A673 (cell line): ENCODE measurements at regions not wholly inside any gene's neighbourhood (a gene's known extent, or its start where the extent isn't known, plus 50 kb on each side); places are given as distances from the start of the nearest gene placed in this dataset.
A peak's percentile ranks its signal among the peaks of the same experiment; 100 is the strongest.

Experiments used
- BruUV-seq: library from RNA; stranded (reverse); fragments of 400-500 nt; replicated peaks from 2 replicates; lab custom pipeline; 2021; lab: Mats Ljungman, UMichigan
- CTCF ChIA-PET: fragments of 300-600 bp; sonication (Branson Sonifier 250); formaldehyde crosslinking; loops from one replicate; lab custom pipeline; 2022; ENCODE audit warnings: antibody characterized with exemption; lab: Charles Lee
- POLR2A ChIA-PET: fragments of 300-600 bp; sonication (Branson Sonifier 250); formaldehyde crosslinking; loops from one replicate; lab custom pipeline; 2022; ENCODE audit warnings: antibody characterized with exemption; ENCODE audit not compliant: low non-redundant PET; lab: Charles Lee
- DNase-seq: peaks from one replicate; pipeline ENCODE4 v3.0.0-alpha.2; 2015; ENCODE audit warnings: low spot score
- H3K27ac ChIP-seq: fragments of 200-600 bp; sonication (generic); 2 replicates; pipeline ENCODE4 v1.5.1; 2016; ENCODE audit warnings: mixed run types, low read depth, mild to moderate bottlenecking, mixed read lengths, antibody characterized with exemption, low read length; ENCODE audit not compliant: poor library complexity, severe bottlenecking
- H3K27me3 ChIP-seq: fragments of 200-600 bp; sonication (generic); replicated peaks from 2 replicates; pipeline ENCODE4 v1.6.1; 2017; ENCODE audit warnings: mixed run types, low read depth, mild to moderate bottlenecking, mixed read lengths, antibody characterized with exemption, low read length; ENCODE audit not compliant: insufficient read depth, poor library complexity
- H3K36me3 ChIP-seq: fragments of 200-600 bp; sonication (generic); 2 replicates; pipeline ENCODE4 v1.6.1; 2016; ENCODE audit warnings: mixed run types, mild to moderate bottlenecking, mixed read lengths, antibody characterized with exemption, low read length; ENCODE audit not compliant: insufficient read depth, poor library complexity, severe bottlenecking
- H3K4me1 ChIP-seq: fragments of 200-600 bp; sonication (generic); 2 replicates; pipeline ENCODE4 v1.6.1; 2017; ENCODE audit warnings: mixed run types, mild to moderate bottlenecking, mixed read lengths, antibody characterized with exemption, low read length; ENCODE audit not compliant: insufficient read depth, poor library complexity, severe bottlenecking
- H3K4me3 ChIP-seq: fragments of 200-600 bp; sonication (generic); 2 replicates; pipeline ENCODE4 v1.5.1; 2016; ENCODE audit warnings: low read depth, mixed run types, mild to moderate bottlenecking, mixed read lengths, low read length; ENCODE audit not compliant: poor library complexity, severe bottlenecking
- H3K9me3 ChIP-seq: fragments of 200-600 bp; sonication (generic); 2 replicates; pipeline ENCODE4 v1.6.1; 2016; ENCODE audit warnings: mixed run types, low read depth, mild to moderate bottlenecking, mixed read lengths, antibody characterized with exemption, low read length; ENCODE audit not compliant: poor library complexity, severe bottlenecking
- EZH2 ChIP-seq: fragments of 200-600 bp; sonication (generic); IDR thresholded peaks from 2 replicates; pipeline ENCODE4 v1.6.1; 2017; ENCODE audit warnings: borderline replicate concordance, low read depth, mild to moderate bottlenecking, mixed read lengths, antibody characterized with exemption, low read length; ENCODE audit not compliant: poor library complexity, severe bottlenecking
- intact Hi-C: fragments of 100-400 bp; cut with micrococcal nuclease; formaldehyde crosslinking; loops from one replicate; pipeline ENCODE4 v1.10.0; 2022; ENCODE audit not compliant: unreplicated experiment
- TF ChIP-seq, protein P1 (sequence below): fragments of 300-800, 200-600 bp; sonication (generic); conservative IDR thresholded peaks from 2 replicates; pipeline ENCODE4 v1.5.1; 2017; ENCODE audit warnings: low read depth, mild to moderate bottlenecking, antibody characterized with exemption, low read length, moderate library complexity, mixed read lengths

DNA sequence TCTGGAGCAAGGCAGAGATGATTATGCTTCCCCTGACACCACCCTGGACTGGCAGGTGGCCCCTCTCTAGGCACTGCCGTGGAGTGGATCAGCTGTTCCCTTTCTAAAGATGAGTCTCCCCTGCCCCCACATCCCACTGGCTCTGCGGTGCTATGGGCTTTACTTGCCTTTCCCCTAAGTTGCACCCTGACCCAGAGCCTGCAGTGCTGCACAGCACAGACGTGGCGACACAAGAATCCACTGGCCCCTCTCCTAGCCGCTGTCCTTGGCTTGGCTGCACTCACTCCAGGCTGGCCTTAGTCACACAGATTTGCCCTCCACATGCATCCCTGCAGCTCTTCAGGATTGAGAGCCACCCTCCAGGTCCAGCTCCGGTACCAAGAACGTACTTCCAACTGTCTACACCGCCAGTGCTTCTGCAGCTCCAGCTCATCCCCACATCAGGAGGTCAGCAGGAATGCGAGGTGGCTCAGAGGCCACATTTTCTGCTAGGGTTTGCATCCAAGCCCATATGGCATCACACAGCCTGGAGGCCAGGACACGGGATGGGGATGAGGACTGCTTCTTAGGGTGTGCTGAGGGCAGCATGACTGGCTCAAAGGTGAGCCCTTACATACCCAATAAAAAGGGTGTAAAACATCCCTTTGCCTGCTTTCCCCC is 82.4 kb upstream of the RASGRF1 start:
- H3K36me3 ChIP-seq, result no peaks in the 10 kb centered on the region
- ChIA-PET CTCF (no interaction called here), POLR2A (interaction anchor here (0.6 kb wide), 1 partner anchor 13 kb away, joined by 13 read pairs; no protein-coding TSS in a partner anchor)
- H3K4me3 ChIP-seq, result no peak overlapping the region
- intact Hi-C loops, result no loop called here
- H3K27me3 ChIP-seq, result no peaks in the 10 kb centered on the region
- H3K27ac ChIP-seq, result no peak overlapping the region
- H3K9me3 ChIP-seq, result no peaks in the 10 kb centered on the region
- peaks cover 11% of the 10 kb centered on the region for H3K4me1 ChIP-seq
- BruUV-seq, result no TSS peak
- no peak for TF ChIP-seq EZH2
- TF ChIP-seq, protein P1, sequence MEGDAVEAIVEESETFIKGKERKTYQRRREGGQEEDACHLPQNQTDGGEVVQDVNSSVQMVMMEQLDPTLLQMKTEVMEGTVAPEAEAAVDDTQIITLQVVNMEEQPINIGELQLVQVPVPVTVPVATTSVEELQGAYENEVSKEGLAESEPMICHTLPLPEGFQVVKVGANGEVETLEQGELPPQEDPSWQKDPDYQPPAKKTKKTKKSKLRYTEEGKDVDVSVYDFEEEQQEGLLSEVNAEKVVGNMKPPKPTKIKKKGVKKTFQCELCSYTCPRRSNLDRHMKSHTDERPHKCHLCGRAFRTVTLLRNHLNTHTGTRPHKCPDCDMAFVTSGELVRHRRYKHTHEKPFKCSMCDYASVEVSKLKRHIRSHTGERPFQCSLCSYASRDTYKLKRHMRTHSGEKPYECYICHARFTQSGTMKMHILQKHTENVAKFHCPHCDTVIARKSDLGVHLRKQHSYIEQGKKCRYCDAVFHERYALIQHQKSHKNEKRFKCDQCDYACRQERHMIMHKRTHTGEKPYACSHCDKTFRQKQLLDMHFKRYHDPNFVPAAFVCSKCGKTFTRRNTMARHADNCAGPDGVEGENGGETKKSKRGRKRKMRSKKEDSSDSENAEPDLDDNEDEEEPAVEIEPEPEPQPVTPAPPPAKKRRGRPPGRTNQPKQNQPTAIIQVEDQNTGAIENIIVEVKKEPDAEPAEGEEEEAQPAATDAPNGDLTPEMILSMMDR, result no peak
- no peak for DNase-seq

DNA sequence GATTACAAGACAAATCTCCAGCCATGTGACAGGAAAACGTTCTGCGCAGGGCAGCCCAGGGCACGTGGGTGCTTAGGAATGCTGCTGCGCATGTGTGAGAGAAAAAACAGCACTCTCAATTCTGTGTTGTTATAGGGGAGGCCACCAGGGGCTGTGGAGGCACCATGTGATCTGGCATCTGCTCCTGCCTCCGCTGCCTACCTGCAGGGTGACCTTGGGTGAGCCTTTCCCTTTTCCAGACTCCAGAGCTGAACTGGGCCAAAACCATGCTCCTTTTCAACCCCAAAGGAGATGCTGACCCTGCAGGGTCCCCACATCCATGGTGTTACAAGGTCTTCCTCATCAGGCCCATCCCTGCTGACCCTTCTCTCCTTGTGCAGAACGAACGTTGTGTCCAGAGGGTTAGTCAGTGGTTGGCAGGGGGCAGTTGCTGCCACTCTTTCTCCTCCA is 81.5 kb upstream of the RASGRF1 start:
- Histone ChIP-seq H3K4me3 (no peak overlapping the region), H3K4me1 (peaks cover 11% of the 10 kb centered on the region), H3K36me3 (no peaks in the 10 kb centered on the region), H3K27ac (no peak overlapping the region), H3K27me3 (no peaks in the 10 kb centered on the region), H3K9me3 (no peaks in the 10 kb centered on the region)
- ChIA-PET POLR2A (no interaction called here), CTCF (no interaction called here)
- intact Hi-C loops, result no loop called here
- TF ChIP-seq EZH2, result no peak
- TF ChIP-seq, protein P1, result peak; percentile 21; the same call in 1 of the 2 replicates
- no TSS peak for BruUV-seq
- peak; percentile 53 for DNase-seq

GRCh38 chr15:79171320-79172031 is 80.9 kb upstream of the RASGRF1 start:
- CTCF ChIA-PET, result no interaction called here
- Histone ChIP-seq H3K9me3 (no peaks in the 10 kb centered on the region), H3K27me3 (no peaks in the 10 kb centered on the region), H3K4me1 (peaks cover 11% of the 10 kb centered on the region), H3K27ac (no peak overlapping the region), H3K4me3 (no peak overlapping the region), H3K36me3 (no peaks in the 10 kb centered on the region)
- POLR2A ChIA-PET, result no interaction called here
- TF ChIP-seq EZH2, result no peak
- TF ChIP-seq, protein P1, result no peak
- no peak for DNase-seq
- no TSS peak for BruUV-seq
- intact Hi-C loops, result no loop called here
